G401 (cell line): ENCODE measurements at regions not wholly inside any gene's neighbourhood (a gene's known extent, or its start where the extent isn't known, plus 50 kb on each side); places are given as distances from the start of the nearest gene placed in this dataset.
"Not testable (repeated sequence)": the region's sequence is repeated elsewhere in the genome, so short reads cannot be mapped to it uniquely, and the experiment has no call there.

ENCODE experiments used
- DNase-seq: peaks from one replicate; pipeline ENCODE4 v3.0.0-alpha.2; 2015; ENCODE audit warnings: low spot score
- in situ Hi-C: cut with HindIII; loops from 2 replicates; pipeline ENCODE4 v1.10.0; 2016; ENCODE audit warnings: low sequenced_read_pairs, mixed read lengths

DNA sequence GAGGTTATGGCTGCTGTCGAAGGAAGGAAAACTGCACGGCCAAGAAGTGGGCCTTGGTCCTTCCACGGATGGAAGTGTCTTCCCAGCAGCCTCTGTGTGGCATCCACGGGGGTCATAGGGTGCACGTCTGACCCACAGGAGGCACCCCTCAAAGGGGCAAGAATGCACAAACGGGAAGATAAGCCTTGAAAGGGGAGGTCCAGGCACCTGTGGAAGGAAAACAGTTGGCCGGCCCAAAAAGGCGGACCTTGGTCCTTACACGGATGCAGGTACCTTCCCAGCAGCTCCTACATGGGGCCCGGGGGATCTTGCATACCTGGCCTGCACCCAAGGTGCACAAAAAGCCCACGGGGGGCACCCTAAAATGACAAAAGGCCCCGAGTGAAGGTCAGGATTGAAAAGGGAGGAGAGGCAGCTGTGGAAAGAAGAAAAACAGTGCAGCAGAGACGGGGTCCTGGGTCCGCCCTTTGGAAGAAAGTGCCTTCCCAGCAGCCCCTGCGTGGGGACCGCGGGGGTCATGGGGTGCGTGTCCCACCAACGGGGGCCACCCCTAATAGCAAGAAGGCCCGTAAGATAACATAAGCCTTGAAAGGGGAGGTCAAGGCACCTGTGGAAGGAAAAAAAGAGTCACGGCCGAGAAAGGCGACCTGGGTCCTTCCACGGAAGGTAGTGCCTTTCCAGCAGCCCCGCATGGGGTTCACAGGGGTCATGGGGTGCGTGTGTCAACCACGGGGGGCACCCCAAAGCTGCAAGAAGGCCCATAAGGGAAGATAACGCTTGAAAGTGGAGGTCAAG, 276.1 kb downstream of the ALG10 start:
- no peak for DNase-seq
- in situ Hi-C loops: no loop called here

DNA sequence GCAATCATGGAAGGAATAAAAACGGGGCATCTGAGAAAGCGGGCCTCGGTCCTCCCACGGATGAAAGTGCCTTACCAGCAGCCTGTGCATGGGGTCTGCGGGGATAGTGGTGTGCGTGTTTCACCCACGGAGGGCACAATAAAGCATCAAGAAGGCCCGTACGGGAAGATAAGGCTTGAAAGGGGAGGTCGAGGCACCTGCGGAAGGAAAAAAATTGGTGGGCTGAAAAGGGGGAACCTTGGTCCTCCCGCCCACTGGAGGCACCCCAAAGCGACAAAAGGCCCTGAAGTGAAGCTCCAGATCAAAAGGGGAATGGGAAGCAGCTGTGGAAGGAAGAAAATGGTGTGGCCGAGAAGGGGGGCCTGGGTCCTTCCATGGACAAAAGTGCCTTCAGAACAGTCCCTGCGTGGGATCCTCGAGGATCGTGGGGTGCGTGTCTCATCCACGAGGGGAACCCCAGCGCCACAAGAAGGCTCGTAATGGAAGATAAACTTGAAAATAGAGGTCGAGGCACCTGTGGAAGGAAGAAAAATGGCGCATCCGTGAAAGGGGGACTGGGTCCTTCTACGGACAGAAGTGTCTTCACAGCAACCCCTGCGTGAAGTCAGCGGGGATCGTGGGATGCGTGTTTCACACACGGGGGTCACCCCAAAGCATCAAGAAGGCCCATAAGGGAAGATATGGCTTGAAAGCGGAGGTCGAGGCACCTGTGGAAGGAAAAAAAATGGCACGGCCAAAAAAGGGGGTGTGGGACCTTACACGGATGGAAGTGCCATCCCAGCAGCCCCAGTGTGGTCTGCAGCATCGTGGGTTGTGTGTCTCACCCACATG, 276.9 kb downstream of the ALG10 start:
- no peak for DNase-seq
- in situ Hi-C loops: no loop called here

DNA sequence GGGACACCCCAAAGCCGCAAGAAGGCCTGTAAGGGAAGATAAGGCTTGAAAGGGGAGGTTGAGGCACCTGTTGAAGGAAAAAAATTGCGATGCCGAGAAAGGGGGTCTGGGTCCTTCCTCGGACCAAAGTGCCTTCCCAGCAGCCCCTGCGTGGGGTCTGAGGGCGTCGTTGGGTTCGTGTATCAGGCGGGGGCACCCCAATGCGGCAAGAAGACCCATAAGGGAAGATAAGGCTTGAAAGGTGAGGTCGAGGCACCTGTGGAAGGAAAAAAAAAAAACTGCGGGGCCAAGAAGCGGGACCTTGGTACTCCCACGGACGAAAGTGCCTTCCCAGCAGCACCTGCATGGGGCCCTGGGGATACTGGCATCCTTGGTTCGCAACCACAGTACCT, 277.5 kb downstream of the ALG10 start:
- no peak for DNase-seq
- in situ Hi-C loops: no loop called here

DNA sequence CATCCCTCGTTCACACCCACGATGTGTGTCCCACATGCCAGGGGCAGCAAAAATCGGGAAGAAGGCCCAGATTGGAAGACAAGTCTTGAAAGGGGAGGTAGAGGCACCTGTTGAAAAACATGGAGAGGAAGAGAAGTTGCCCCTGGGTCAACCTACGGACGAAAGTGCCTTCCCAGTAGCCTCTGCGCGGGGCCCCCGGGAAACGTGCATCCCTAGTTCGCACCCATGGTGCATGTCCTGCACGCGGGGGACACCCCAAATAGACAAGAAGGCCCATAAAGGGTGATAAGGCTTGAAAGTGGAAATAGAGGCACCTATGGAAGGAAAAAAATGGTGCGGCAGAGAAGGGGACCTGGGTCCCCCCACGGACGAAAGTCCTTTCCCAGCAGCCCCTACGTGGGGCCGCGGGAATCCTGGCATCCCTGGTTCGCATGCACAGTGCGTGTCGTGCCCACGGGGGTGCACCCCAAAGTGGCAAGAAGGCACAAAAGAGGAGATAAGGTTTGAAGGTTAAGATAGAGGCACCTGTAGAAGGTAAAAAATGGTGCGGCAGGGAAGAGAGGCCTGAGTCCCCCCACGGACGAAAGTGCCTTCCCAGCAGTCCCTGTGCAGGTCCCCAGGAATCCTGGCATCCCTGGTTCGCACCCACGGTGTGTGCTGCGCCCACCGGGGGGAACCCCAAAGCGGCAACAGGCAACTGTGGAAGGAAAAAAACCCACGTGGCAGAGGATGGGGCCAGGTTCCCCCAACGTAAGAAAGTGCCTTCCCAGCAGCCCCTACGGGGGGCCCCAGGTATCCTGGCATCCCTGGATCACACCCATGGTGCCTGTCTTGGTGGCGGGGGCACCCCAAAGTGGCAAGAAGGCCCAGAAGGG, 278.3 kb downstream of the ALG10 start:
- no peak for DNase-seq
- in situ Hi-C loops: no loop called here

DNA sequence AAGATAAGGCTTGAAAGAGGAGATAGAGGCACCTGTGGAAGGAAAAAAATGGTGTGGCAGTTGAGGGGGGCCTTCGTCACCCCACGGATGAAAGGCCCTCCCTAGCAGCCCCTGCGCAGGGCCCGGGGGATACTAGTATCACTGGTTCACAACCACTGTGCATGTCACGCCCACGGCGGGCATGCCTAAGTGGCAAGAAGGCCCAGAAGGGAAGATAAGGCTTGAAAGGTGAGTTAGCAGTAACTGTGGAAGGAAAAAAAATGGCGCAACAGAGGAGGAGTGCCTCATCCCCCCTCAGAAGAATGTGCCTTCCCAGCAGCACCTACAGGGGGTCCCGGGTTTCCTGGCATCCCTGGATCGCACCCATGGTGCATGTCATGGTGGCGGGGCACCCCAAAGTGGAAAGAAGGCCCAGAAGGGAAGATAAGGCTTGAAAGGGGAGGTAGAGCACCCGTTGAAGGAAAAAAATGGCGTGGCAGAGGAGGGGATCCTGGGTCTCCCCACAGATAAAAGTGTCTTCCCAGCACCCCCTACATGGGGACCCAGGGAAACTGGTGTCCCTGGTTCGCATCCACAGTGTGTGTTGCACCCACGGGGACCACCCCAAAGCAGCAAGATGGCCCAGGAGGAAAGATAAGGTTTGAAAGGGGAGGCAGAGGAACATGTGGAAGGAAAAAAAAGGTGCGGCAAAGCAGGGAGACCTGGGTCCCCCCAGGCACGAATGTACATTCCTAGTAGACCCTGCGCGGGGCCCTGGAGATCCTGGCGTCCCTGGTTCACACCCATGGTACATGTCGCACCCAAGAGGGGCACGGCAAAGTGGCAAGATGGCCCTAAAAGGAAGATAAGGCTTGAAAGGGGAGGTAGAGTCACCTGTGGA, 279.2 kb downstream of the ALG10 start:
- in situ Hi-C loops: no loop called here
- no peak for DNase-seq

DNA sequence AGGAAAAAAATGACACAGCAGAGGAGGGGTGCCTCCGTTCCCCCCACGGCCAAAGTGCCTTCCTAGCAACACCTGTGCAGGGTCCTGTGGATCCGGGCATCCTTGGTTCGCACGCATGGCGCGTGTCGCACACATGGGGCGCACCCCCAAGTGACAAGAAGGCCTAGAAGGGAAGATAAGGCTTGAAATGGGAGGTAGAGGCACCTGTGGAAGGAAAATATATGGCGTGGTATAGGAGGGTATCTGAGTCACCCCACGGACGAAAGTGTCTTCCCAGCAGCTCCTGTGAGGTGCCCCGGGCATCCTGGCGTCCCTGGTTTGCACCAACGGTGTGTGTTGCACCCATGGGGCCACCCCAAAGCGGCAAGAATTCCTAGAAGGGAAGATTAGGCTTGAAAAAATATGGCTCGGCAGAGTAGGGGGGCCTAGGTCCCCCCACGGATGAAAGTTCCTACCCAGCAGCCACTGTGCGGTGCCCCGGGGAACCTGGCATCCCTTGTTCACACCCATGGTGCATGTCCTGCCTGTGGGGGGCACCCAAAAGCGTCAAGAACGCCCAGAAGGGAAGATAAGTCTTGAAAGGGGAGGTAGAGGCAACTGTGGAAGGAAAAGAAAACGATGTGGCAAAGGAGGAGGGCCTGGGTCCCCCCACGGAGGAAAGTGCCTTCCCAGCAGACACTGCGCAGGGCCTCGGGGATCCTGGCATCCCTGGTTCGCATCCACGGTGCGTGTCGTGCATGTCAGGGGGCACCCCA, 280.0 kb downstream of the ALG10 start:
- in situ Hi-C loops: no loop called here
- DNase-seq: no peak

DNA sequence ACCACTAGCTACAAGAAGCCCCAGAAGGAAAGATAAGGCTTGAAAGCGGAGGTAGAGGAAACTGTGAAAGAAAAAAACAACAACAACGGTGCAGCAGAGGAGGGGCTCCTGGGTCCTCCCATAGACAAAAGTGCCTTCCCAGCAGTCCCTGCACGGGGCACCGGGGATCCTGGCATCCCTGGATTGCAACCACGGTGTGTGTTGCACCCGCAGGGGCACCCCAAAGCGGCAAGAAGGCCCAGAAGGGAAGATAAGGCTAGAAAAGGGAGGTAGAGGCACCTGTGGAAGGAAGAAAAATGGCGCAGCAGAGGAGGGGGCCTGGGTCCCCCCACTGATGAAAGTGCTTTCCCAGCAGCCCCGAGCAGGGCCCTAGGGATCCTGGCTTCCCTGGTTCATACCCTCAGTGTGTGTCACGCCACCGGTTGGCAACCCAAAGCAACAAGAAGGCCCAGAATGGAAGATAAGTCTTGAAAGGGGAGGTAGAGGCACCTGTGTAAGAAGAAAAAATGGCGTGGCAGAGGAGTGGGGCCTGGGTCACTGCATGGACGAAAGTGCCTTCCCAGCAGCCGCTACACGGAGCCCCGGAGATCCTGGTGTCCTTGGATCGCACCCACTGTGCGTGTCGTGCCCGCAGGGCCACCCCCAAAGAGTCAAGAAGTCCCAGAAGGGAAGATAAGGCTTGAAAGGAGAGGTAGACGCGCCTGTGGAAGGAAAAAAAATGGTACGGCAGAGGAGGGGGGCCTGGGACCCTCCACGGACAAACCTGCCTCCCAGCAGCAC, 281.0 kb downstream of the ALG10 start:
- DNase-seq: no peak
- in situ Hi-C loops: no loop called here

DNA sequence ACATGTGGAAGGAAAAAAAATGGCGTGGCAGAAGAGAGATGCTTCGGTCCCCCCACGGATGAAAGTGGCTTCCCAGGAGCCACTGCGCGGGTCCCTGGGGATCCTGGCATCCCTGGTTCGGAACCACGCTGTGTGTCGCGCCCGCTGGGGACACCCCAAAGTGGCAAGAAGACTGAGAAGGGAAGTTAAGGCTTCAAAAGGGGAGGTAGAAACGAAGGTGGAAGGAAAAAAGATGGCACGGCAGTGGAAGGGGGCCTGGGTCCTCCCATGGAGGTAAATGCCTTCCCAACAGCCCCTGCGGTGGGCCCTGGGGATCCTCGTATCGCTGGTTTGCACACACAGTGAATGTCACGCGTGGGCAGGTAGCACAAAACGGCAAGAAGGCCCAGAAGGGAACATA, 281.7 kb downstream of the ALG10 start:
- in situ Hi-C loops: no loop called here
- no peak for DNase-seq

DNA sequence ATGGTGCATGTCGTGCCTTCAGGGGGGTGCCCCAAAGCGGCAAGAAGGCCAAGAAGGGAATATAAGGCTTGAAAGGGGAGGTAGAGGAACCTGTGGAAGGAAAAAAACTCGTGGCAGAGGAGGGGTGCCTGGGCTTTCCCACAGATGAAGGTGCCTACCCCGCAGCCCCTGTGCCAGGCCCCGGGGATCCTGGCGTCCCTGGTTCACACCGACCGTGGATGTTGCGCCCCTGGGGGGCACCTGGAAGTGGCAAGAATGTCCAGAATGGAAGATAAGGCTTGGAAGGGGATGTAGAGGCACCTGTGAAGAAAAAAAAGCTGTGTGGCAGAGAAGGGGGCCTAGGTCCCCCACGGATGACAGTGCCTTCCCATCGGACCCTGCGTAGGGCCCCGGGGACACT, 282.2 kb downstream of the ALG10 start:
- in situ Hi-C loops: no loop called here

DNA sequence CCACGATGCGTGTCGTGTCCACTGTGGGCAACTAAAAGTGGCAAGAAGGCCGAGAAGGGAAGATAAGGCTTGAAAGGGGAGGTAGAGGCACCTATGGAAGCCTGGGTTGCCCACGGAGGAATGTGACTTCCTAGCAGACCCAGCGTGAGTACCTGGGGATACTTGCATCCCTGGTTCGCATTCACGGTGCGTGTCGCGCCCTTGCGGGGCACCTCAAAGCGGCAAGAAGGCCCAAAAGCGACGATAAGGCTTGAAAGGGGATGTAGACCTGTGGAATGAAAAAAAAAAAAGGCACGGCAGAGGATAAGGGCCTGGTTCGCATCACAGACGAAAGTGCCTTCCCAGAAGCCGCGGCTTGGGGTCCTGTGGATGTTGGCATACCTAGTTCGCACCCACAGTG, 282.9 kb downstream of the ALG10 start:
- in situ Hi-C loops: no loop called here
- no peak for DNase-seq

More for the DNA sequence above, 282.2 kb downstream of the ALG10 start:
- no peak for DNase-seq

DNA sequence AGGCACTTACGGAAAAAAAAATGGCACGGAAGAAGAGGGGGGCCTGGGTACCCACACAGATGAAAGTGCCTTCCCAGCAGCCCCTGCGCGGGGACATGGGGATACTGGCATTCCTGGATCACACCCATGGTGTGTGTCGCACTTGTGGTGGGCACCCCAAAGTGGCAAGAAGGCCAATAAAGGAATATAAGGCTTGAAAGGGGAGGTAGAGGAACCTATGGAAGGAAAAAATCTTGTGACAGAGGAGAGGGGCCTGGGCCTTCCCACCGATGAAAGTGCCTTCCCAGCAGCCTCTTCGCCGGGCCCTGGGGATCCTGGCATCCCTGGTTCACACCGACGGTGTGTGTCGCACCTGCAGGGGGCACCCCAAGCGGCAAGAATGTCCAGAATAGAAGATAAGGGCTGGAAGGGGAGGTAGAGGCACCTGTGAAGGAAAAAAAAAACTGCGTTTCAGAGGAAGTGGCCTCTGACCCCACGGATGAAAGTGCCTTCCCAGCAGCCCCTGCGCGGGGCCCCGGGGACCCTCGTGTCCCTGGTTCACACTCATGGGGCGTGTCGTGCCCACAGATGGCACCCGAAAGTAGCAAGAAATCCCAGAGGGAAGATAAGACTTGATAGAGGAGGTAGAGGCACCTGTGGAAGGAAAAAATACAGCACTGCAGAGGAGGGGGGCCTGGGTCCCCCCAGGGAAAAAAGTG, 284.0 kb downstream of the ALG10 start:
- in situ Hi-C loops: no loop called here
- no peak for DNase-seq

DNA sequence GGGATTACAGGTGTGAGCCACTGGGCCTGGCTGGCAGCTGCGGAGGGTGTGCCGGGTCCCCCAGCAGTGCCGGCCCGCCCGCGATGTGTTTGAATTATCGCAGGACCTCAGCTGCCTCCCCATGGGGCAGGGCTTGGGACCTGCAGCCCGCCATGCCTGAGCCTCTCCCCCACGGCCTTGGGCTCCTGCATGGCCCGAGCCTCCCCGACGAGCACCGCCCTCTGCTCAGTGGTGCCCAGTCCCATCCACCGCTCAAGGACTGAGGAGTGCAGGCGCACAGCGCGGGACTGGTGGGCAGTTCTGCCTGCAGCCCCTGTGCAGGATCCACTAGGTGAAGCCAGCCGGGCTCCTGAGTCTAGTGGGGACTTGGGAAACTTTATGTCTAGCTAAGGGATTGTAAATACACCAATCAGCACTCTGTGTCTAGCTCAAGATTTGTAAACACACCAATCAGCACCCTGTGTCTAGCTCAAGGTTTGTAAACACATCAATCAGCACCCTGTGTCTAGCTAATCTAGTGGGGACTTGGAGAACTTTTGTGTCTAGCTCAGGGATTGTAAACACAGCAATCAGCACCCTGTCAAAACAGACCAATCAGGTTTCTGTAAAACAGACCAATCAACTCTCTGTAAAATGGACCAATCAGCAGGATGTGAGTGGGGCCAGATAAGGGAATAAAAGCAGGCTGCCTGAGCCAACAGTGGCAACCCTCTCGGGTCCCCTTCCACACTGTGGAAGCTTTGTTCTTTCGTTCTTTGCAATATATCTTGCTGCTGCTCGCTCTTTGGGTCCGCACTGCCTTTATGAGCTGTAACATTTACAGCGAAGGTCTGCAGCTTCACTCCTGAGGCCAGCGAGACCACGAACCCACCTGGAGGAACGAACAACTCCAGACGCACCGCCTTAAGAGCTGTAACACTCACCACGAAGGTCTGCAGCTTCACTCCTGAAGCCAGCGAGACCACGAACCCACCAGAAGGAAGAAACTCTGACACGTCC, 287.8 kb downstream of the ALG10 start:
- in situ Hi-C loops, DNase-seq: not testable (repeated sequence)

DNA sequence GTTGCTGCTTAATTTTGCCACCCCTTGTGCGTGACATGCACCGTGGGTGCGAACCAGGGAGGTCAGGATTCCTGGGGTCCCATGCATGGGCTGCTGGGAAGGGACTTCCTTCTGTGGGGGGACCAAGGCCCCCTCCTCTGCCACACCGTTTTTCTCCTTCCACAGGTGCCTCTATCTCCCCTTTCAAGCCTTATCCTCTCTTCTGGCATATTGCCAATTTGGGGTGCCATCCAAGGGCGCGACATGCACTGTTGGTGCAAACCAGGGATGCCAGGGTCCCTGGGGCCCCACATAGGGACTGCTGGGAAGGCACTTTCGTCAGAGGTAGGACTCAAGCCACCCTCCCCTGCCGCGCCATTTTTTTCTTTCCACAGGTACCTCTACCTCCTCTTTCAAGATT, 289.0 kb downstream of the ALG10 start:
- in situ Hi-C loops: no loop called here
- no peak for DNase-seq

DNA sequence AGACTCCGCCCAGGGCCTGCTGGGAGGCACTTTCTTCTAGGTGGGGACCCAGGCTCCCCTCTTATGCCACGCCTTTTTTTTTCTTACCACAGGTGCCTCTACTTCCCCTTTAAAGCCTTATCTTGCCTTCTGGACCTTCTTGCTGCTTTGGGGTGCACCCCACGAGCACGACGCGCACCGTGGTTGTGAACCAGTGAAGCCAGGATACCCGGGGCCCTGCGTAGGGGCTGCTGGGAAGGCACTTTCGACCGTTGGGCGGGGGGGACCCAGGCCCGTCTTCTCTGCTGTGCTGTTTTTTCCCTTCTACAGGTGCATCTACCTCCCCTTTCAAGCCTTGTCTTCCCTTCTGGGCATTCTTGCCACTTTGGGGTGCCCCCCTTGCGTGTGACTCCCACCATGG, 305.4 kb downstream of the ALG10 start:
- no peak for DNase-seq
- in situ Hi-C loops: no loop called here

DNA sequence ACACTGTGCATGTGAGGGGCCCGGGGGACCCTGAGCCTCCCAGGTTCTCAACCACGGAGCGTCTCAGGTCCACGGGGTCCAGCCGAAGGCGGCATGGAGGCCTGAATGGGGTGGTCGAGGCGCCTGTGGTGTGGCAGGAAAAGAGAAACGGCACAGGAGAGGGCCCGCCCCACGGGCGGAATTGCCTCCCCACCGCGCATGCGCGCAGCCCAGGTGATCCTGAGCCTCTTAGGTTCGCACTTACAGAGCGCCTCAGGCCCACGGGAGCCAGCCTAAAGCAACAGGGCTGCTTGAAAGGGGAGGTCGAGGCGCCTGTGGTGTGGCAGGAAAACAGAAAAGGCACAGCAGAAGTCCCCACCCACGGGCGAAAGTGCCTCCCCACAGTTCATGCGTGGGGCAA, 311.0 kb downstream of the ALG10 start:
- DNase-seq: no peak
- in situ Hi-C loops: no loop called here

DNA sequence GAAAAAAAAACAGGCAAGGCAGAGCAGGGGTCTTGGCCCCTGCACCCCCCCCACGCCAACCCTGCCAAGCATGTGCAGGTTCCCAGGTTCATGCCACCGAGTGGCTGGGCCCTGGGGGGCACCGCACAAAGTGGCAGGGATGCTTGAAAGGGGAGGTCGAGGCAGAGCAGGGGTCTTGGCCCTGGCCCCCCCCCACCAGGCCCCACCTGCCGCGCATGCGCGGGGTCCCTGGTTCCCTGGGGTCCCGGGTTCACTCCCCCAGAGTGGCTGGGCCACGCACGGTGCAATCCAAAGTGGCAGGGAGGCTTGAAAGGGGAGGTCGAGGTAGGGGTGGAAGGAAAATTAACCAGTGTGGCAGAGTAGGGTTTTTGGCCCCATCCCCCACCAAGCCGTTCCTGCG, 312.2 kb downstream of the ALG10 start:
- in situ Hi-C loops: no loop called here
- no peak for DNase-seq
